HG02623 (cell line): ENCODE measurements at regions not wholly inside any gene's neighbourhood (a gene's known extent, or its start where the extent isn't known, plus 50 kb on each side); places are given as distances from the start of the nearest gene placed in this dataset.

Experiments used
- ATAC-seq: cut with Tn5 transposase; IDR thresholded peaks from one replicate; pipeline ENCODE4 v1.9.1; 2021; ENCODE audit warnings: moderate library complexity; ENCODE audit not compliant: unreplicated experiment

DNA sequence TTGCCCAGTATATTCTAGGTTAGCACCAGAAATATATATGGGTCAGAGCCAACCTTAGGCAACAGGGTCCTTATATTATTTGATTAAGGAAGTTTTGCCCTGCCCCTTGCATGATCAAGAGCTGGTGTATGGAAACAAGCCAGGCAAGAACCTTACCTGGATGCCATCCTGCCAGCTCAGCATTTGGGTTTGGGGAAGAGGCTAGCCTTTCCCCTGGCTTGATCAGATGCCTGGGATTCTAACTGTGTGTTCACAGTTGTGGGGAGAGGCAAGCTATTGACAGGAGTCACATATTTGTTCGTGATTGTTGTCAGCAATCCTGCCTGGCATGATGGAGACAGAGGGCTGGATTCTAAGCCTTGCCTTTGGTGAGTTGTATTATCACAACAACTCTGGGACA, 260.0 kb upstream of the DACH1 start:
- ATAC-seq, result no peak

DNA sequence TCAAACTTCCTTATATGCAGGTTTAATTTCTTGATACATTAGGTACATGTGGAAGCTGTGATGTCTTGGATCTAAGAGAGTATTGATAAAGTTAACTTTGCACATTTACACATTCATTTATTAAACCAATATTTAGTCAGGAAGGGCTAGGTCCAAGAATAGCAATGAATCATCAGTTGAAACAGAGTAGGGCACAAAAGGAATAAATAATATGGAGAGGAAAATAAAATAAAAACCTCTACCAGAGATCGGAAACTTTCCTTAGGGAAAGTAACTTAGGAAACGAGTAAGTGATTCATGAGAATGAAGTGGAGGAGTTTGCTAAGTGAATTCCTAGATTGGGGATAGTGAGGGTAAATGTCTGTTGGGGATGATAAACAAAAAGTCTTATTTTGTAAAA, 259.4 kb upstream of the DACH1 start:
- no peak for ATAC-seq

DNA sequence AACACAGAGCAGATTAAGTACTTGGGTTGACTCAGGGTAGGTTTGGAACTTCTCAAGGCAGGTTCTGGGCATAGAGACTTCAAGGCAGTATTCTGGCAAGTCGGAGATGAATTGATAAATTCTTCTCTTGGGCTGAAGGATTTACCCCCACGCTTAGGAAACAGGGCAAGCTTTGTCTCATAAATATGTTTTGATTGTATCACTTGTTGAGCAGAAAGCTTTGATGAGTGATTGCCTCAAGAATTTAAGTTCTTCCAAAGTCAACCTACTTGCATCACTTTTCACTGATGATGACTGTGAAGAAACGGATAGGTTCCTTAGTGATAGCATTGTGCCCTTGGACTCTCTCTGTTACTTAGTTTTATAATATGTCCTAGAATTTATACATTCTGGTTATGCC, 258.6 kb upstream of the DACH1 start:
- ATAC-seq, result no peak

DNA sequence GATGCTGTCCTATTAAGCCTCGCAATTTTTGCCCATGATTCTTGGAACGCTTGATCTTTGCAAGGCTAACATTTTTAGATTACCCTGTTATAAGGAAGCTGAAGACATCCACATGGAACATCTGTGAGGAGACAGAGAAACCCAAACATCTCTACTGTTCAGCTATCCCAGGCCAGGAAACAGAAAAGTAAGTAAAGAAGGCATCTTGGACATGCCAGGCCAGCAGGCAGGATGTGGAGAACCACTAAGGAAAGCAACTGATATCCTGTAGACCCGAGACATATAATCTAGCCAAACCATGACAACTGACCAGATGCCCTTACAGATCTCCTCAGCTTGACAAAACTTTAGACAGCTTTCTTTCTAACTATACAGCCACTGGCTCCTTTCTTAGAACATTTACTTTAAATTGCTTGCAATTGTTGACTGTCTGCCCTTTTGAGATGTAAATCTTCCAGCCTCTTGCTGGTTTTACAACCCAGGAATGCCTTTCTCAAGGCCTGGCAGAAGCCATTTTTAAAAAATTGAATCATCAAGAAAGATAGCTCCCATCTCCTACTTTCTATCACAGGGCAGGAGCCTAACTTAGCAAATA, 255.8 kb upstream of the DACH1 start:
- ATAC-seq, result no peak

DNA sequence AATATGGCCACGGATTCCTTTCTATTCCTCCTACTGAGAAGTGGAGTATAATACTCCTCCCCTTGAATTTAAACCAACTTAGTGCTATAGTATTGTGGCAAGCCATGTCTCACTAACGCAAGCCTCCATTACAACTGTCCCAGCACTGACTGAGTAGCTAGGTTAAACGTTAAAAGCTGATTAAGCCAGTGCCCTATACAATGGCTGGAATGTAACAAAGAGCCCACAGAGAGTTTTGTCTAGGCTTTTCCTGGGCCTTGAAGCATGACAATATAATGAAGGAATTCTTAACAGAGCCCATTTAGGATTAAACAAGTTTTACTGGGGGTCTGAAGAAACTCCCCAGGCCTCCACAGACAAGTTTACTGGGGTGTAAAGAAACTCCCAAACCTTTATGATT, 254.5 kb upstream of the DACH1 start:
- no peak for ATAC-seq

DNA sequence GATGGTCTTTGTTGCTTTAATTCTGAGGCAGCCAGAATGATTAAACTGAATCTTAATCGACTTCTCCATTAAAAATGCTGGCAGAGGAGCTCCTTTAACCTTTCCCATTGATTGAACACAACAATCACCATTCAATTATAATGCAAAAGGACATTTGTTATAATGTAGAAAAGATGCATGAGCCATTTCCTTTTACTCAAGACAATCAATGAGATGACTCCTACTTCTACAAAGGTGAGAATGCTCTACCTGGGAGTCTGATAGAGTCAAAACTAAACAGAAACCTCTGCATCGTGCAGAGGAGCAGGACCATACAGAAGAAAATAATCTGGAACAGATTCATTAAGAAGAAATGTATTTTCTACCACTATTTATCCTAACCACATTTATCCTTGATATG, 253.6 kb upstream of the DACH1 start:
- ATAC-seq, result no peak

DNA sequence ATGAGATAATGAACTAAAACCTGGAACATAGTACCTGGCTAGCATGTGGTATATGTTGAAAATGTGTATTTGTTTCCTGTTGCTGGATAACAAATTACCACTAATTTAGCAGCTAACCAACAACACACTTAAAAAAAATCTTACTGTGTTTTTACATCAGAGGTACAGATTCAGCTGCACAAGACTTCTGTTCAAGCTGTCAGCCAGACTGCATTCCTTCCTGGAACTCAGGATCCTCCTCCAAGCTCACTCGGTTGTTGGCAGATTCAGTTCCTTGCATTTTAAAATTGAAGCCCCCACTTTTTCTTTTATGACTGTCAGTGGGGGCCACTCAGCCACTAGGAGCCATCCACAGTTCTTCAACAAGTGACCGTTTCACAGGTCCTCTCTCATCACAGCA, 246.9 kb upstream of the DACH1 start:
- ATAC-seq, result no peak

DNA sequence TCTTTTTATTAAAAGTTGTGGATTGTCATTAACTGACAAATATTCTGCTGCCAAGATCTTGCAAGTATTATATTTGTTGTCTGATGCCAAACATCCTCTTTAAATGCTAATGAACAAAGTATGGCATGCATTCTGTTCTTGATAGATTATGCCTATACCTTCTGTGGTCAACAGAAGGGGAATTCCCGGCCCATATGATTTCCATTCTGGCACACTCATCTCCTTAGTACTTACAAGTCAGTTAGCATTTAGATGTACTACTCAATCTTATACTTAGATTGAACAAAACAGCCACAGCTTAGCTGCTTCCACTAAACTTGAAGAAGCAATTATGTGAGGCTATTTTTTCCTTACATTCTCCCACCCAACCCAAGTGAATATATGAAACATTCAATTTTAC, 246.1 kb upstream of the DACH1 start:
- ATAC-seq, result no peak

DNA sequence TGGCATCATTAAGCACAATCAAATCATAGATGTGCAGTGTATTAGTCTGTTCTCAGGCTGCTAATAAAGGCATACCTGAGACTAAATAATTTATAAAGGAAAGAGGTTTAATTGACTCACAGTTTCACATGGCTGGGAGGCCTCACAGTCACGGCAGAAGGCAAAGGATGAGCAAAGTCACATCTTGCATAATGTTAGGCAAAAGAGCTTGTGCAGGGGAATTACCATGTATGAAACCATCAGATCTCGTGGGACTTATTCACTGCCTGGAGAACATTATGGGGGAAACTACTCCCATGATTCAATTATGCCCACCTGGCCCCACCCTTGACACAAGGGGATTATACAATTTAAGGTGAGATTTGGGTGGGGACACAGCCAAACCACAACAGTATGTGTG, 245.2 kb upstream of the DACH1 start:
- no peak for ATAC-seq

DNA sequence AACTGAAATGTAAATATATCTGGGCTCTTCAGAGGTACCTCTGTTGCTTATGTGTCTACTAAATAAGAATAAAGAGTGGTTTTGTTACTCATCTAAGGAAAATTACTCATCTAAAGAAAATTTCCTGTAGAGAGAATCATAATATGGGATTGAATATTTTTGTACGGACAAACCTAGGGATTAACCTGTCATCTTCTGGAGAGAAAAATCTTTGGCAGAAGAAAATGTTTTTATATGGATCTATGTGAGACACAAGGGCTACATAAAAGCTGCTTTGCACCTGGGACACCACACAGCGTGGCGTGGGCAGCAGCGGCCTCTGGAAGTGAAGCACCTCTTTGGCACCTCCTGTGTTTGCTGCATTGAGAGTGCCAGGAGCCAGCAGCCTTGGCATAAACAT, 242.9 kb upstream of the DACH1 start:
- no peak for ATAC-seq

DNA sequence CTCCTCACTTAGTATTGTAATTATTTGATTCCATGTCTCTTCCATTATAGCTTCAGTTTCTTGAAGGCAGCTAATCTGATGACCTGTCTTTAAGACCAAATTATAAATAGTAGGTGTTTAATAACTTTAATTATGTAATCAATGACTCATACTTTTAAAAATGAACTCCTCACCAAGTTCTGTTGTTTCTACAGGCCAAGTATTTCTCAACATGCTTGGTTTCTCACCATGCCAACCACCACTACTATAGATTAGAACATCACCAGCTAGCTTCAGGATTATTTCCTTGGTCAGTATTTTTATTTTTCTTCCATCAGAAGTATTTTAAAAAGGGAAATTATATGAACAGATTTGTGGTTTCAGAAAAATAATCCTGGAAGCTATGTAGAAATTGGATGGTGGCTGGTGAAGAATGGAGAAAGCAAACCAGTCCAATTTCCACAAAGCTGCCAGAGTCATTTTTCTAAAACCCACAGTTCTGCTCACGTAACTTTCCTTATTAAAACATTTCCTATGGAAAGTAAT, 237.7 kb upstream of the DACH1 start:
- no peak for ATAC-seq

DNA sequence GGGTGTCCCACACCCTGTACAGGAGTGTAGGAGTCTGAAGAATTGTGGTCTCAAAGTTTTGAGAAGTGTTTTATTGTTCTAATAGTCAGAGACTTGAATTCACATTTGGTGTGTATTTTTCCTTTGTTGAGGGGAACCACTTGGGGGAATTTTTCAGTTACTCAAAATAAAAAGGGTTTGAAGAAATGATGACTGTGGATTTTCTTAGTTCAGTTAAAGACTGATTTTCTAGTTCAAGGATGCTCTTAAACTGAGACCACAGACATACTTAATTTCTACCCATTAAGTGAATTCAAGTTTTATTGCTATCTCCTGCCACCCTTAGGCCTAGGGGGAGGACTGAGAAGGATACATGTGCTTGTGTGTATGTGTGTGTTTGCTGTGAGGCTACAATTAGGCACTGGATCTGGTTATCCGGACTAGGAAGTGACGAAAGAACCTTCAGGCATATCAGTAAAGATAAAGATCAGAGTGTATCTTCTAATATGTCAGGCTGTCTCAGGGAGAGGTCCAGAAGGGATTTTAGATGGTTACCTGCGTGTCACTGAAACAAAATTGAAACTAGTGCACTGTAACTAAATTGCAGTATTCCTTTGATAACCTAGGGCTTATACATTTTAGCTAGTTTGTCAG, 234.9 kb upstream of the DACH1 start:
- ATAC-seq, result no peak

DNA sequence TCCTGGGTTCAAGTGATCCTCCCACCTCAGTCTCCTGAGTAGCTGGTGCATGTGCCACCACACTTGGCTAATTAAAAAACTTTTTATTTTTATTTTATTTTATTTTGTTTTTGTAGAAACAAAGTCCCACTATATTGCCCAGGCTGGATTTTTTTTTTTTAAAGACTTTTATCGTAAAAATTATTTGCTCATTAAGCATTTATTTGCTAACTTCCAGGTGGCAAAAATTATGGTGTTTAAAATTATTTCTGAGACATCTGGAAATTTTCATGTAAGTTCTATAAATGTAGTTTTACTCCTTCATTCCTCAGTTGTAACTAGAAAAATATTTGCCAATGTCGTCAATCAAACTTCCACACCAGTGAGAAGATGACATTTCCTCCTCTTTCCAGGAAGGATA, 233.3 kb upstream of the DACH1 start:
- ATAC-seq, result no peak

DNA sequence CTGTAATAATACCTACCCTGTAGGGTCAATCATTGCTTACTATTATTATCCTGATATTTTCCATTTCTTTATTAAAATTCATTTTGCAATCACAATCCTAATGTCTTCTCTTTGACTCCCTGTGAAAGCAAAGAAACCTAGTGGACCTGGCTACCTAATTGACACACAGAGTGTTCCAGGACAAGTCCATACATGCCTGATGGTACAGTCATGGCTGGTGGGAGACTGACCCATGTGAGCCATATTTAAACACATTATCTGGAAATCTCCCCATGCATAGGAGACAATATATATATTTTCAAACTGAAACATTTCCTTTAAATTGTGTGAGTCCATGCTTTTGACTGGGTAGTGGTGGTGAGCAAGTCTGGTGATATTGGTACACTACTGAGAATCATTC, 230.6 kb upstream of the DACH1 start:
- ATAC-seq, result no peak

DNA sequence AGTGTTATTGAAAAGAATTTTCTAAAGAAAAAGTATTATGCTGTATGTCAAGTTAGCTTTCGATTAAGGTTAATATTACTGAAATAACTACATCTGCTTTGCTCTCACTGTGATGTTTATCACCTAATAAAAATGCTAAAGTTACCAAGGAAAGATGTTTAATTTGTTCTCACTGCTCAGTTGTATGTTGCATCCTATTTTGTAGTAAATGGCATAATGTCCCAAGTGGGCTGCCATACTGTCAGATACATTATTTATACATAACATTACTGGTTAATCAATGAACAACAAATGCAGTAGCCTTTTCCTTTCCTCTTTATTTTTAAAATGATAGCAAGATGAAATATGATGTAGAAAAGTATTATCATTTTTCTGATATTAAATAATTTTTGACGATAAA, 226.3 kb upstream of the DACH1 start:
- ATAC-seq, result no peak

DNA sequence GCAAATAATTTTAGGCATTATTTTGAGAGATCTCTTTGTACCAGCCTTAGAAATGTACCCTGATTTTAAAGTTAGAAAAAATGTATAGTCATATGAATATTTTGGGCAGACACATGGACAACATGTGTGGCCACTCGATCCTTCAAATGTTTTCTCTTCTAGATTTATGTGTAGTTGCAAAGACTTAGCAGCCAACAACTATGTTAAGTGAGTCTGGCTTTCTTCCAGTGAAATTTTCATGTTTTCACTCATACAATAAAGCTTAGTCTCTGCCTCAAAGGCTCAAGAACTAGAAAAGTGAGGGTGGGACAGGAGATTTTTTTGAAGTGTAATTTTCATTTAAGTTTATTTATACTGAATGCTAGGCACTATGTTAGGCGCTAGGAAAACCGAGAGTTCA, 207.7 kb upstream of the DACH1 start:
- ATAC-seq, result no peak

DNA sequence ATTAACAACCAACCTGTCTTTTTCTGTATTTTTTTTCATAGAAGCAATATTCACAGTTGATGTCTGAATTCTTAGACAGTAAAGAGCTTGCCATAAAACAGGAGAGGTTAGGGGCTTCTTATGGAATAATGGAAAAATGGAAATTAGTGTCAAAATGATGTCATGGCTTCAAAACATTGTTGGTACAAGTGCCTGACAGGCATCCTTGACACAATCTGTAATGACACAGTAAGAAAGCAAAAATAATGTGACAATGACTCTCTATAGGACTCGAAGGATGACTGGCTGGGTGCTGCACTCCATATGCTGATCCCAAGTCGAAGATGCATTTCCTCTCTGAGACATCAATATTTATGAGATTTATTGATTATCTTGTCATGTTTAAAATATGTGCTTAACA, 205.3 kb upstream of the DACH1 start:
- no peak for ATAC-seq

DNA sequence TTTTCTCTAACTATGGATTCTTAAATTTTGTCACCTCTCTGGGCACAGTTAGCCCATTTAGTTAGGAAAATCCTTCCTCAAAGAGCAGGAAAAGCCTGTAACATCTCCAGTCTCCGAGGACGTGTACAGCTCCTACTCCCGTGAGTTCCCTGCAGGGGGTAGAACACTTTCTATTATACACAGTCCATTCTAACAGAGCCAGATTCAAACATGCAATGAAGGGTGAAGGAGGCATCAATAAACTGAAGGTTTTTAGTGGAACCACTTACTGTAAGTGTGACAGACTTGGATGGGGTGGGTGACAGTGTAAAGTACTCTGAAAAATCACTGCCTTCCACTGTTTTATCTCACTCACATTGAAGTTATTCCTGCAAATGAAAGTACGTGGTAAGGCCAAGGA, 204.7 kb upstream of the DACH1 start:
- no peak for ATAC-seq

DNA sequence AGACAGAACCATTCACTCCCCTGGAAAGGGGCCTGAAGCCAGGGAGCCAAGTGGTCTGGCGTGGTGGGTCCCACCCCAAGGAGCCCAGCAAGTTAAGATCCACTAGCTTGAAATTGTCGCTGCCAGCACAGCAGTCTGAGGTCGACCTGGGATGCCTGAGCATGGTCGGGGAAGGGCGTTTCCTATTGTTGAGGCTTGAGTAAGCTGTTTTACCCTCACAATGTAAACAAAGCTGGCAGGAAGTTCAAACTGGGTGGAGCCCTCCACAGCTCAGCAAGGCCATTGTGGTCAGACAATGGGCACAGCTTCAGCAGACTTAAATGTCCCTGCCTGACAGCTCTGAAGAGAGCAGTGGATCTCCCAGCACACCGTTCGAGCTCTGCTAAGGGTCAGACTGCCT, 195.6 kb upstream of the DACH1 start:
- ATAC-seq, result no peak

DNA sequence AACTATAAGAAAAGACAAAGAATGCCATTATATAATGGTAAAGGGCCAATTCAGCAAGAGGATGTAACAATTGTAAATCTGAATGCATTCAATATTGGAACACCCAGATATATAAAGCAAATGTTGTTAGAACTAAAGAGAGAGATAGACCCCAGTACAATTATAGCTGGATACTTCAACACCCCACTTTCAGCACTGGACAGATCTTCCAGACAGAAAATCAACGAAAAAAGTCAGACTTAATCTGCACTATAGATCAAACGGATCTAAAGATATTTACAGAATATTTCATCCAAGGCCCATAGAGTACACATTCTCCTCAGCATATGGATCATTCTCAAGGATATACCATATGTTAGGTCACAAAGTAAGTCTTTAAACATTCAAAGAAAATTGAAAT, 194.6 kb upstream of the DACH1 start:
- no peak for ATAC-seq

DNA sequence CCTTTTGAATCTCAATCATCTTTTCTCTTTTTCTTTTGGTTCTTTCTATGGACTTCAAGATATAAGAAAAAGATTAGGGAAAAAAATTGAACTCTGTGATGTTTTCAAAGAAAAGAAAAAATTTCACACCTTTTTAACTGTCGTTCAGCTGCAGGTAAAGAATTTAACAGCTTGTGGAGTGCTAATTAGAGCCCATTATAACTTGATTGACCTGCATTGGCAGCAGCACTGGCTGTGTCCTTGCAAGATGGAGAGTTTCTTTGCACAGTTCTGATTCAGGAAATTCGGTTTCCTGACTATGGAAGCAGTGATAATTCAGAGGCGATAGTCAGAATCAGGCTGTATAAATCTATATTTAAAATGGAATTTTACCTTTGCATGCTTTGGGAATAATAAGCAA, 183.2 kb upstream of the DACH1 start:
- ATAC-seq, result no peak

DNA sequence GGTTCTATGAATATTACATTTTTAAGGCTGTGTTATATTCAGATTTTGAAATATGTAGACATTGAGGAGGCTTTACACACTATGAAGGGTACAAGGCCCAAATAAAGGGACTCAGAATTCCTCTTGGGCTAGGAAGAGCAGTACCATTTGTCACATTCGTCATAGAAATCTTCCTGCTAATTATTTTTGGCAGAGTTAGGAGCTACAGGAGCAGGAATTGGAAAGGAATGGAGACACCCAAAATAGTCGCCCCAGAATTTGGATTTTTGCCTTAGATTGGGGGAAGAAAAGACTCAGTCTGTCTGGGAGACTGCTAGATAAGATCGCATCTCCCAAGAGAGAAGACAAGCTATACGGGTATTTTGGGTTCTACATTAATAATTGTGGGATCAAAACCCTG, 176.4 kb upstream of the DACH1 start:
- no peak for ATAC-seq

DNA sequence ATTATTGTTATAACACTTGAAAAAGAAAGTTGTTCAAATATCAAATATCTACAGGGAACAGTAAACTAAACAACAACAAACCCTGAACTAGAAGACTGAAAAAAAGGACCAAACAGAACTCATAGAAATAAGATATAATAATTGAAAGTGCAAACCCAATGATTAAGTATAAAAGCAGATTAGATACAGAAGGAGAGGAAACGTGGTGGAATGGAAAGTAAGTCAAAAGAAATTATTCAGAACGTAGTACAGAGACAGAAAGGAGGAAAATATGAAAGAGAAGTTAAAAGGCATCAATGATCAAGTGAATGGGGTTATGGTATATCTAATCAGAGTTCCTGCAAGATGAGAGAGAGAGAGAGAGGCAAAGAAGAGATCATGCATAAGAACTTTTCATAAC, 174.2 kb upstream of the DACH1 start:
- no peak for ATAC-seq
